CD4-positive, CD25-positive, alpha-beta regulatory T cell (primary cell): ENCODE measurements at regions not wholly inside any gene's neighbourhood (a gene's known extent, or its start where the extent isn't known, plus 50 kb on each side); places are given as distances from the start of the nearest gene placed in this dataset.

Experiments
- ATAC-seq, 2 donors: fragments of 150-1000 bp; cut with Tn5 transposase; one replicate each; pipeline ENCODE4 v1.10.0; 2021; ENCODE audit warnings: low read depth in 2 of 2, moderate number of reproducible peaks in 2 of 2, moderate library complexity in 1 of 2
- DNase-seq, 3 donors: peaks; one replicate each; pipeline versions ENCODE4 v3.0.0 to v3.0.0-alpha.2; 2012 to 2022; ENCODE audit warnings: mixed read lengths in 1 of 3
- H3K27ac ChIP-seq: one replicate; pipeline ENCODE4 v1.7.0; 2013; ENCODE audit warnings: mild to moderate bottlenecking, low read length; ENCODE audit not compliant: insufficient read depth, poor library complexity, severe bottlenecking
- H3K27me3 ChIP-seq: one replicate; pipeline ENCODE4 v1.7.0; 2013; ENCODE audit warnings: low read length; ENCODE audit not compliant: control insufficient read depth, insufficient read depth
- H3K36me3 ChIP-seq: one replicate; pipeline ENCODE4 v1.7.0; 2013; ENCODE audit warnings: mild to moderate bottlenecking, low read length, moderate library complexity; ENCODE audit not compliant: control insufficient read depth, insufficient read depth
- H3K4me1 ChIP-seq: 2 replicates; pipeline ENCODE4 v1.7.0; 2013; ENCODE audit warnings: mild to moderate bottlenecking, low read length; ENCODE audit not compliant: insufficient read depth, control insufficient read depth, poor library complexity, severe bottlenecking
- H3K4me3 ChIP-seq: one replicate; pipeline ENCODE4 v1.7.0; 2013; ENCODE audit warnings: low read depth, mild to moderate bottlenecking, low read length, moderate library complexity
- H3K9me3 ChIP-seq, 2 experiments: 1 replicate in 1 of 2; 2 replicates in 1 of 2; pipeline ENCODE4 v1.7.0; 2013; ENCODE audit warnings: low read length in 2 of 2, mild to moderate bottlenecking in 1 of 2, moderate library complexity in 1 of 2; ENCODE audit not compliant: control insufficient read depth in 2 of 2
- H3K27ac Mint-ChIP-seq, 3 donors: one replicate each; pipeline ENCODE4 v1.8.0; 2020 to 2022; ENCODE audit warnings: mild to moderate bottlenecking in 3 of 3, mixed read lengths in 3 of 3, moderate library complexity in 2 of 3
- H3K27me3 Mint-ChIP-seq: one replicate; pipeline ENCODE4 v1.8.0; 2022; ENCODE audit warnings: mild to moderate bottlenecking, mixed read lengths
- H3K36me3 Mint-ChIP-seq: one replicate; pipeline ENCODE4 v1.8.0; 2020; ENCODE audit warnings: mixed read lengths
- H3K4me1 Mint-ChIP-seq, 4 donors: one replicate each; pipeline ENCODE4 v1.8.0; 2020 to 2022; ENCODE audit warnings: mixed read lengths in 4 of 4, mild to moderate bottlenecking in 1 of 4
- H3K4me3 Mint-ChIP-seq, 4 donors: one replicate each; pipeline ENCODE4 v1.8.0; 2020 to 2022; ENCODE audit warnings: mild to moderate bottlenecking in 4 of 4, mixed read lengths in 4 of 4, moderate library complexity in 3 of 4
- H3K9me3 Mint-ChIP-seq, 7 donors: one replicate each; pipeline ENCODE4 v1.8.0; 2020 to 2022; ENCODE audit warnings: mixed read lengths in 7 of 7, mild to moderate bottlenecking in 3 of 7, moderate library complexity in 2 of 7

GRCh38 chr20:60636417-60636816, 615.6 kb upstream of the CDH4 start:
- no peak for ATAC-seq
- Mint-ChIP-seq H3K4me3 (no peak overlapping the region), H3K4me1 (no peaks in the 10 kb centered on the region)

GRCh38 chr20:60637801-60638200, 614.3 kb upstream of the CDH4 start:
- H3K27ac Mint-ChIP-seq: no peak overlapping the region
- H3K4me3 Mint-ChIP-seq: no peak overlapping the region
- Histone ChIP-seq H3K27me3 (no peaks in the 10 kb centered on the region), H3K27ac (no peak overlapping the region), H3K9me3 (no peaks in the 10 kb centered on the region), H3K4me1 (no peaks in the 10 kb centered on the region), H3K4me3 (no peak overlapping the region), H3K36me3 (no peaks in the 10 kb centered on the region)
- DNase-seq (no peak), ATAC-seq (no peak)
- no peaks in the 10 kb centered on the region for H3K4me1 Mint-ChIP-seq
- no peaks in the 10 kb centered on the region for H3K27me3 Mint-ChIP-seq
- no peaks in the 10 kb centered on the region for H3K36me3 Mint-ChIP-seq
- peaks cover 0 to 11% (median 0%) of the 10 kb centered on the region in 7 donors for H3K9me3 Mint-ChIP-seq

More at GRCh38 chr20:60636417-60636816, 615.6 kb upstream of the CDH4 start:
- H3K4me3 ChIP-seq: no peak overlapping the region
- Mint-ChIP-seq H3K27me3 (no peaks in the 10 kb centered on the region), H3K27ac (no peak overlapping the region), H3K9me3 (peaks cover 0 to 11% (median 0%) of the 10 kb centered on the region in 7 donors), H3K36me3 (no peaks in the 10 kb centered on the region)
- H3K4me1 ChIP-seq: no peaks in the 10 kb centered on the region
- H3K27ac ChIP-seq: no peak overlapping the region
- H3K27me3 ChIP-seq: no peaks in the 10 kb centered on the region
- H3K9me3 ChIP-seq: no peaks in the 10 kb centered on the region
- DNase-seq: no peak
- H3K36me3 ChIP-seq: no peaks in the 10 kb centered on the region

- ATAC-seq (no peak), DNase-seq (no peak)
- Histone ChIP-seq H3K4me3 (no peak overlapping the region), H3K27me3 (no peaks in the 10 kb centered on the region), H3K36me3 (no peaks in the 10 kb centered on the region), H3K27ac (no peak overlapping the region), H3K9me3 (no peaks in the 10 kb centered on the region), H3K4me1 (no peaks in the 10 kb centered on the region)
- peaks cover 0 to 11% (median 0%) of the 10 kb centered on the region in 7 donors for H3K9me3 Mint-ChIP-seq
- no peaks in the 10 kb centered on the region for H3K36me3 Mint-ChIP-seq
- no peak overlapping the region for H3K4me3 Mint-ChIP-seq
- no peaks in the 10 kb centered on the region for H3K27me3 Mint-ChIP-seq
- no peak overlapping the region for H3K27ac Mint-ChIP-seq
- H3K4me1 Mint-ChIP-seq: no peaks in the 10 kb centered on the region
Measured at GRCh38 chr20:60638430-60639098, 613.5 kb upstream of the CDH4 start.

GRCh38 chr20:60641879-60642447, 610.1 kb upstream of the CDH4 start:
- H3K27ac Mint-ChIP-seq: no peak overlapping the region
- ATAC-seq (no peak), DNase-seq (no peak)
- no peaks in the 10 kb centered on the region for H3K36me3 ChIP-seq
- H3K9me3 Mint-ChIP-seq: peaks cover 0 to 13% (median 1%) of the 10 kb centered on the region in 7 donors
- H3K4me1 ChIP-seq: no peaks in the 10 kb centered on the region
- H3K27me3 Mint-ChIP-seq: peaks cover 5% of the 10 kb centered on the region
- H3K27me3 ChIP-seq: no peaks in the 10 kb centered on the region
- no peak overlapping the region for H3K4me3 ChIP-seq
- H3K4me1 Mint-ChIP-seq: no peaks in the 10 kb centered on the region
- H3K9me3 ChIP-seq: no peaks in the 10 kb centered on the region
- no peaks in the 10 kb centered on the region for H3K36me3 Mint-ChIP-seq
- H3K4me3 Mint-ChIP-seq: no peak overlapping the region
- no peak overlapping the region for H3K27ac ChIP-seq

GRCh38 chr20:60642541-60642940, 609.5 kb upstream of the CDH4 start:
- Histone ChIP-seq H3K4me3 (no peak overlapping the region), H3K9me3 (no peaks in the 10 kb centered on the region), H3K36me3 (no peaks in the 10 kb centered on the region), H3K4me1 (no peaks in the 10 kb centered on the region), H3K27me3 (no peaks in the 10 kb centered on the region), H3K27ac (no peak overlapping the region)
- no peak for DNase-seq
- Mint-ChIP-seq H3K27me3 (peaks cover 5% of the 10 kb centered on the region), H3K4me3 (no peak overlapping the region), H3K4me1 (no peaks in the 10 kb centered on the region), H3K9me3 (peaks cover 0 to 13% (median 1%) of the 10 kb centered on the region in 7 donors), H3K36me3 (no peaks in the 10 kb centered on the region), H3K27ac (no peak overlapping the region)
- ATAC-seq: no peak

- H3K4me1 ChIP-seq: no peaks in the 10 kb centered on the region
- H3K36me3 ChIP-seq: no peaks in the 10 kb centered on the region
- no peak overlapping the region for H3K27ac ChIP-seq
- Mint-ChIP-seq H3K36me3 (no peaks in the 10 kb centered on the region), H3K27ac (no peak overlapping the region), H3K27me3 (peaks cover 5% of the 10 kb centered on the region), H3K4me3 (no peak overlapping the region), H3K4me1 (no peaks in the 10 kb centered on the region), H3K9me3 (peaks cover 0 to 8% (median 1%) of the 10 kb centered on the region in 7 donors)
- peaks cover 0 to 2% of the 10 kb centered on the region in 2 experiments for H3K9me3 ChIP-seq
- ATAC-seq (no peak), DNase-seq (no peak)
- no peaks in the 10 kb centered on the region for H3K27me3 ChIP-seq
- H3K4me3 ChIP-seq: no peak overlapping the region
Measured at GRCh38 chr20:60648556-60648955, 603.5 kb upstream of the CDH4 start.

GRCh38 chr20:60649541-60649940, 602.5 kb upstream of the CDH4 start:
- Histone ChIP-seq H3K36me3 (no peaks in the 10 kb centered on the region), H3K4me3 (no peak overlapping the region), H3K27me3 (no peaks in the 10 kb centered on the region), H3K9me3 (peaks cover 0 to 2% of the 10 kb centered on the region in 2 experiments), H3K4me1 (no peaks in the 10 kb centered on the region), H3K27ac (no peak overlapping the region)
- Mint-ChIP-seq H3K27me3 (peaks cover 5% of the 10 kb centered on the region), H3K9me3 (peaks cover 0 to 11% (median 2%) of the 10 kb centered on the region in 7 donors), H3K36me3 (no peaks in the 10 kb centered on the region), H3K4me3 (no peak overlapping the region), H3K27ac (no peak overlapping the region), H3K4me1 (no peaks in the 10 kb centered on the region)
- DNase-seq (no peak), ATAC-seq (no peak)

GRCh38 chr20:60650087-60650486, 602.0 kb upstream of the CDH4 start:
- peaks cover 0 to 4% of the 10 kb centered on the region in 2 experiments for H3K9me3 ChIP-seq
- peak overlapping the region in 1 of 3 donors; percentile 5 for H3K27ac Mint-ChIP-seq
- no peaks in the 10 kb centered on the region for H3K27me3 Mint-ChIP-seq
- H3K36me3 Mint-ChIP-seq: no peaks in the 10 kb centered on the region
- peaks cover 1% of the 10 kb centered on the region for H3K27me3 ChIP-seq
- H3K4me1 Mint-ChIP-seq: no peaks in the 10 kb centered on the region
- no peak overlapping the region for H3K27ac ChIP-seq
- ATAC-seq: no peak
- H3K4me3 Mint-ChIP-seq: no peak overlapping the region
- DNase-seq: no peak
- H3K4me3 ChIP-seq: no peak overlapping the region
- no peaks in the 10 kb centered on the region for H3K4me1 ChIP-seq
- no peaks in the 10 kb centered on the region for H3K36me3 ChIP-seq
- H3K9me3 Mint-ChIP-seq: peaks cover 0 to 14% (median 2%) of the 10 kb centered on the region in 7 donors
